GM18502 (cell line): ENCODE measurements at regions not wholly inside any gene's neighbourhood (a gene's known extent, or its start where the extent isn't known, plus 50 kb on each side); places are given as distances from the start of the nearest gene placed in this dataset.

Source experiments
- ATAC-seq: cut with Tn5 transposase; IDR thresholded peaks from one replicate; pipeline ENCODE4 v1.9.1; 2021; ENCODE audit warnings: mild to moderate bottlenecking; ENCODE audit not compliant: unreplicated experiment, poor library complexity

GRCh38 chr2:214674278-214674677 lies 135.2 kb downstream of the BARD1 start:
- peak; percentile 45 for ATAC-seq

GRCh38 chr2:214671319-214671885 lies 138.1 kb downstream of the BARD1 start:
- no peak for ATAC-seq

GRCh38 chr2:214652473-214652872 lies 157.0 kb downstream of the BARD1 start:
- ATAC-seq = no peak

GRCh38 chr2:214651451-214651850 lies 158.0 kb downstream of the BARD1 start:
- ATAC-seq = no peak

- ATAC-seq = no peak
These were observed 159.9 kb downstream of the BARD1 start for GRCh38 chr2:214649440-214650205.

- no peak for ATAC-seq
These were observed 161.0 kb downstream of the BARD1 start for GRCh38 chr2:214648520-214648919.

- no peak for ATAC-seq
These were observed 178.1 kb downstream of the BARD1 start for GRCh38 chr2:214631406-214631805.

- ATAC-seq = no peak
These were observed 179.0 kb downstream of the BARD1 start for GRCh38 chr2:214630402-214631045.

GRCh38 chr2:214629875-214630274 lies 179.6 kb downstream of the BARD1 start:
- no peak for ATAC-seq
